ENCODE measurements at regions not wholly inside any gene's neighbourhood (a gene's known extent, or its start where the extent isn't known, plus 50 kb on each side); places are given as distances from the start of the nearest gene placed in this dataset.

DNA sequence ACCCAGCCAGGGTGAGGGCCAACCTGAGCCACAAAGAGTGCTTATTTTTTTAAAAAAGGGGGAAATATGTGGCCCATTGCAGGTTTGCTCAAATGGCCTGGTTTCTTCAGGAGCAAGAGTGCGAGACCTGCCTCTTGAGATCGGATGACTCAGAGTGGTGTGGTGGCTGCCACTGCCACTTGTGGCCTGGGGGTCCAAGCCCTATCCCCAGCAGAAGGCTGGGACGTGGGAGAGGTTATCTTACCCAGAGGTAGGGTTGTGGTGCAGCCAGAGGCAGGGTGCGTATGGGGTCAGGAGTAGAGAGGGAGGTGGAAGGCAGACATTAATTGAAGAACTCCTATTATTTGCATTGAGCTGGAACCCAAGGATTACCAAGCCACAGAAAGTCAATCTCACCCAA, 83.2 kb upstream of the SMAD3 start:
- TF ChIP-seq, protein P1, sequence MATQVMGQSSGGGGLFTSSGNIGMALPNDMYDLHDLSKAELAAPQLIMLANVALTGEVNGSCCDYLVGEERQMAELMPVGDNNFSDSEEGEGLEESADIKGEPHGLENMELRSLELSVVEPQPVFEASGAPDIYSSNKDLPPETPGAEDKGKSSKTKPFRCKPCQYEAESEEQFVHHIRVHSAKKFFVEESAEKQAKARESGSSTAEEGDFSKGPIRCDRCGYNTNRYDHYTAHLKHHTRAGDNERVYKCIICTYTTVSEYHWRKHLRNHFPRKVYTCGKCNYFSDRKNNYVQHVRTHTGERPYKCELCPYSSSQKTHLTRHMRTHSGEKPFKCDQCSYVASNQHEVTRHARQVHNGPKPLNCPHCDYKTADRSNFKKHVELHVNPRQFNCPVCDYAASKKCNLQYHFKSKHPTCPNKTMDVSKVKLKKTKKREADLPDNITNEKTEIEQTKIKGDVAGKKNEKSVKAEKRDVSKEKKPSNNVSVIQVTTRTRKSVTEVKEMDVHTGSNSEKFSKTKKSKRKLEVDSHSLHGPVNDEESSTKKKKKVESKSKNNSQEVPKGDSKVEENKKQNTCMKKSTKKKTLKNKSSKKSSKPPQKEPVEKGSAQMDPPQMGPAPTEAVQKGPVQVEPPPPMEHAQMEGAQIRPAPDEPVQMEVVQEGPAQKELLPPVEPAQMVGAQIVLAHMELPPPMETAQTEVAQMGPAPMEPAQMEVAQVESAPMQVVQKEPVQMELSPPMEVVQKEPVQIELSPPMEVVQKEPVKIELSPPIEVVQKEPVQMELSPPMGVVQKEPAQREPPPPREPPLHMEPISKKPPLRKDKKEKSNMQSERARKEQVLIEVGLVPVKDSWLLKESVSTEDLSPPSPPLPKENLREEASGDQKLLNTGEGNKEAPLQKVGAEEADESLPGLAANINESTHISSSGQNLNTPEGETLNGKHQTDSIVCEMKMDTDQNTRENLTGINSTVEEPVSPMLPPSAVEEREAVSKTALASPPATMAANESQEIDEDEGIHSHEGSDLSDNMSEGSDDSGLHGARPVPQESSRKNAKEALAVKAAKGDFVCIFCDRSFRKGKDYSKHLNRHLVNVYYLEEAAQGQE (IDR thresholded peaks at IDR 0.05; ENCODE audit: low read depth), result no peak
- TF ChIP-seq, protein P2, sequence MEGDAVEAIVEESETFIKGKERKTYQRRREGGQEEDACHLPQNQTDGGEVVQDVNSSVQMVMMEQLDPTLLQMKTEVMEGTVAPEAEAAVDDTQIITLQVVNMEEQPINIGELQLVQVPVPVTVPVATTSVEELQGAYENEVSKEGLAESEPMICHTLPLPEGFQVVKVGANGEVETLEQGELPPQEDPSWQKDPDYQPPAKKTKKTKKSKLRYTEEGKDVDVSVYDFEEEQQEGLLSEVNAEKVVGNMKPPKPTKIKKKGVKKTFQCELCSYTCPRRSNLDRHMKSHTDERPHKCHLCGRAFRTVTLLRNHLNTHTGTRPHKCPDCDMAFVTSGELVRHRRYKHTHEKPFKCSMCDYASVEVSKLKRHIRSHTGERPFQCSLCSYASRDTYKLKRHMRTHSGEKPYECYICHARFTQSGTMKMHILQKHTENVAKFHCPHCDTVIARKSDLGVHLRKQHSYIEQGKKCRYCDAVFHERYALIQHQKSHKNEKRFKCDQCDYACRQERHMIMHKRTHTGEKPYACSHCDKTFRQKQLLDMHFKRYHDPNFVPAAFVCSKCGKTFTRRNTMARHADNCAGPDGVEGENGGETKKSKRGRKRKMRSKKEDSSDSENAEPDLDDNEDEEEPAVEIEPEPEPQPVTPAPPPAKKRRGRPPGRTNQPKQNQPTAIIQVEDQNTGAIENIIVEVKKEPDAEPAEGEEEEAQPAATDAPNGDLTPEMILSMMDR (IDR thresholded peaks at IDR 0.05 in 2 of 3, conservative IDR thresholded peaks at IDR 0.05 in 1 of 3; ENCODE audit: borderline replicate concordance in 1 of 3, insufficient read depth in 1 of 3, low read depth in 2 of 3, low read length in 2 of 3), result no peak
- no peak for TF ChIP-seq POLR2A (IDR thresholded peaks at IDR 0.05; ENCODE audit: borderline replicate concordance, extremely low read depth, insufficient read depth, insufficient read length)
- no peak for TF ChIP-seq POLR2AphosphoS5 (IDR thresholded peaks at IDR 0.05; ENCODE audit: low read depth, low read length)
- TF ChIP-seq EZH2 (IDR thresholded peaks at IDR 0.05), result no peak
- no peak for TF ChIP-seq JUND (IDR thresholded peaks at IDR 0.05)
- TF ChIP-seq ZBTB33 (IDR thresholded peaks at IDR 0.05; ENCODE audit: extremely low read depth, insufficient replicate concordance, low read length), result no peak
- TF ChIP-seq, protein P3, sequence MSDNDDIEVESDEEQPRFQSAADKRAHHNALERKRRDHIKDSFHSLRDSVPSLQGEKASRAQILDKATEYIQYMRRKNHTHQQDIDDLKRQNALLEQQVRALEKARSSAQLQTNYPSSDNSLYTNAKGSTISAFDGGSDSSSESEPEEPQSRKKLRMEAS (IDR thresholded peaks at IDR 0.05), result no peak
- TF ChIP-seq RAD21 (IDR thresholded peaks at IDR 0.05; ENCODE audit: low read depth), result no peak
- no peak for TF ChIP-seq YY1 (IDR thresholded peaks at IDR 0.05; ENCODE audit: extremely low read depth, insufficient replicate concordance, low read depth, low read length)
